IMR-90 (cell line): ENCODE measurements at regions not wholly inside any gene's neighbourhood (a gene's known extent, or its start where the extent isn't known, plus 50 kb on each side); places are given as distances from the start of the nearest gene placed in this dataset.

ENCODE experiments used
- ATAC-seq: fragments of 200-7000 bp; cut with Tn5 transposase; 2 replicates; pipeline ENCODE4 v1.9.1; 2020; ENCODE audit warnings: low read depth, mild to moderate bottlenecking, moderate library complexity
- BruUV-seq: library from RNA; stranded (reverse); fragments of 400-500 nt; replicated peaks from 2 replicates; lab custom pipeline; 2021; lab: Mats Ljungman, UMichigan
- CTCF ChIA-PET: fragments of 300-600 bp; formaldehyde crosslinking; extraction: SDS; loops from one replicate; lab custom pipeline; 2021; ENCODE audit warnings: antibody characterized with exemption; lab: Yijun Ruan, JAX
- POLR2A ChIA-PET: fragments of 300-600 bp; sonication (Branson Sonifier 250); formaldehyde crosslinking; loops from one replicate; lab custom pipeline; 2022; ENCODE audit warnings: antibody characterized with exemption; ENCODE audit not compliant: unreplicated experiment; lab: Charles Lee
- DNase-seq: peaks from one replicate; pipeline ENCODE4 v3.0.0; 2013
- H2AFZ ChIP-seq: replicated peaks from 2 replicates; pipeline ENCODE3; 2013; ENCODE audit warnings: low read length, mild to moderate bottlenecking; ENCODE audit not compliant: poor library complexity
- H2AK5ac ChIP-seq: 2 replicates; pipeline ENCODE4 v1.6.1; 2013; ENCODE audit warnings: low read depth, low read length, inconsistent platforms
- H2AK9ac ChIP-seq: replicated peaks from 2 replicates; pipeline ENCODE3; 2013; ENCODE audit warnings: mild to moderate bottlenecking, low read depth, low read length, moderate library complexity; ENCODE audit not compliant: poor library complexity
- H2BK120ac ChIP-seq: 2 replicates; pipeline ENCODE4 v1.6.1; 2013; ENCODE audit warnings: low read depth, low read length, inconsistent platforms
- H2BK15ac ChIP-seq: 3 replicates; pipeline ENCODE4 v1.6.1; 2013; ENCODE audit warnings: low read depth, low read length, inconsistent platforms
- H2BK20ac ChIP-seq: 2 replicates; pipeline ENCODE4 v1.6.1; 2013; ENCODE audit warnings: low read depth, mild to moderate bottlenecking, inconsistent platforms, low read length, moderate library complexity
- H2BK5ac ChIP-seq: 2 replicates; pipeline ENCODE4 v1.6.1; 2013; ENCODE audit warnings: mild to moderate bottlenecking, low read depth, low read length, inconsistent platforms; ENCODE audit not compliant: poor library complexity, severe bottlenecking
- H3K14ac ChIP-seq: replicated peaks from 2 replicates; pipeline ENCODE4 v1.6.1; 2013; ENCODE audit warnings: low read depth, low read length, inconsistent platforms
- H3K18ac ChIP-seq: 2 replicates; pipeline ENCODE4 v1.6.1; 2013; ENCODE audit warnings: low read depth, low read length, control low read depth
- H3K23ac ChIP-seq: 2 replicates; pipeline ENCODE4 v1.6.1; 2013; ENCODE audit warnings: low read depth, low read length, inconsistent platforms
- H3K27ac ChIP-seq: 2 replicates; pipeline ENCODE4 v1.5.1; 2013; ENCODE audit warnings: mild to moderate bottlenecking, control low read depth, low read length; ENCODE audit not compliant: insufficient read depth
- H3K27me3 ChIP-seq: 2 replicates; pipeline ENCODE4 v1.6.1; 2013; ENCODE audit warnings: low read length; ENCODE audit not compliant: control insufficient read depth, insufficient read depth
- H3K36me3 ChIP-seq: 2 replicates; pipeline ENCODE4 v1.6.1; 2013; ENCODE audit warnings: low read length, mixed read lengths; ENCODE audit not compliant: control insufficient read depth, insufficient read depth
- H3K4ac ChIP-seq: 2 replicates; pipeline ENCODE4 v1.6.1; 2013; ENCODE audit warnings: low read depth, low read length, inconsistent platforms
- H3K4me1 ChIP-seq: 2 replicates; pipeline ENCODE4 v1.6.1; 2013; ENCODE audit warnings: low read length, mixed read lengths; ENCODE audit not compliant: control insufficient read depth, insufficient read depth
- H3K4me2 ChIP-seq: 2 replicates; pipeline ENCODE4 v1.6.1; 2013; ENCODE audit warnings: low read depth, mild to moderate bottlenecking, control low read depth, low read length, moderate library complexity
- H3K4me3 ChIP-seq: 2 replicates; pipeline ENCODE4 v1.5.1; 2013; ENCODE audit warnings: low read depth, mild to moderate bottlenecking, control low read depth, low read length, moderate library complexity; ENCODE audit not compliant: insufficient read depth
- H3K56ac ChIP-seq: 2 replicates; pipeline ENCODE4 v1.6.1; 2013; ENCODE audit warnings: low read length, inconsistent platforms; ENCODE audit not compliant: insufficient read depth; ENCODE audit errors: extremely low read depth
- H3K79me1 ChIP-seq, 2 experiments: 2 replicates each; pipeline ENCODE4 v1.6.1; 2013; ENCODE audit warnings: low read length in 2 of 2, inconsistent platforms in 1 of 2, low read depth in 1 of 2
- H3K9ac ChIP-seq: 2 replicates; pipeline ENCODE4 v1.6.1; 2013; ENCODE audit warnings: low read depth, low read length, control low read depth
- H3K9me1 ChIP-seq: 2 replicates; pipeline ENCODE4 v1.6.1; 2013; ENCODE audit warnings: low read length, inconsistent platforms; ENCODE audit not compliant: insufficient read depth
- H3K9me3 ChIP-seq: 2 replicates; pipeline ENCODE4 v1.6.1; 2013; ENCODE audit warnings: low read length; ENCODE audit not compliant: control insufficient read depth, insufficient read depth
- H4K20me1 ChIP-seq: 2 replicates; pipeline ENCODE4 v1.6.1; 2013; ENCODE audit warnings: low read length, inconsistent platforms; ENCODE audit not compliant: insufficient read depth
- H4K5ac ChIP-seq: 2 replicates; pipeline ENCODE4 v1.6.1; 2013; ENCODE audit warnings: mild to moderate bottlenecking, low read depth, low read length, control low read depth
- H4K8ac ChIP-seq, 2 experiments: 2 replicates each; pipeline ENCODE4 v1.6.1; 2013; ENCODE audit warnings: low read depth in 2 of 2, low read length in 2 of 2, control low read depth in 1 of 2, inconsistent platforms in 1 of 2
- H4K91ac ChIP-seq: 2 replicates; pipeline ENCODE4 v1.6.1; 2013; ENCODE audit warnings: low read depth, low read length, inconsistent platforms; ENCODE audit not compliant: insufficient read depth
- BHLHE40 ChIP-seq: fragments of 150-350 bp; IDR thresholded peaks from 2 replicates; pipeline ENCODE4 v1.6.1; 2016; ENCODE audit warnings: mild to moderate bottlenecking, low read depth, low read length
- CEBPB ChIP-seq: IDR thresholded peaks from 2 replicates; pipeline ENCODE4 v1.6.1; 2012; ENCODE audit warnings: low read depth, low read length, improper control_type of control experiment
- FOS ChIP-seq: fragments of 150-350 bp; IDR thresholded peaks from 2 replicates; pipeline ENCODE4 v1.6.1; 2016; ENCODE audit warnings: low read depth, low read length
- MAFK ChIP-seq: IDR thresholded peaks from 2 replicates; pipeline ENCODE4 v1.6.1; 2012; ENCODE audit warnings: low read depth, low read length, improper control_type of control experiment
- MAZ ChIP-seq: IDR thresholded peaks from 2 replicates; pipeline ENCODE4 v1.6.1; 2012; ENCODE audit warnings: low read depth, mild to moderate bottlenecking, low read length, improper control_type of control experiment, moderate library complexity, borderline replicate concordance
- RAD21 ChIP-seq: IDR thresholded peaks from 2 replicates; pipeline ENCODE4 v1.6.1; 2012; ENCODE audit warnings: low read length, improper control_type of control experiment
- RFX5 ChIP-seq: IDR thresholded peaks from 2 replicates; pipeline ENCODE4 v1.8.0; 2012; ENCODE audit warnings: low read depth, mild to moderate bottlenecking, low read length, moderate library complexity
- SMC3 ChIP-seq: fragments of 150-350 bp; IDR thresholded peaks from 2 replicates; pipeline ENCODE4 v1.6.1; 2016; ENCODE audit warnings: low read depth, mild to moderate bottlenecking, antibody characterized with exemption, low read length, moderate library complexity
- WGBS, 2 experiments: methylation state at CpG; one replicate each; pipeline versions ENCODE4 v1.1.5 to v1.1.7; 2013; ENCODE audit warnings: missing lambda C conversion rate in 2 of 2; ENCODE audit not compliant: insufficient read length in 1 of 2; ENCODE audit errors: extremely low coverage in 2 of 2; 5-methylcytosine and 5-hydroxymethylcytosine counted together
- dilution Hi-C: fragments of 300-500 bp; cut with HindIII; formaldehyde crosslinking; loops from one replicate; pipeline ENCODE4 v1.14.3; 2018; ENCODE audit warnings: low sequenced_read_pairs; ENCODE audit not compliant: unreplicated experiment
- in situ Hi-C: fragments of 300-500 bp; cut with MboI; formaldehyde crosslinking; loops from 3 replicates; pipeline ENCODE4 v1.14.3; 2019; ENCODE audit warnings: low sequenced_read_pairs, inconsistent platforms, mixed read lengths
- intact Hi-C: fragments of 100-400 bp; cut with micrococcal nuclease; formaldehyde crosslinking; loops from 2 replicates; pipeline ENCODE4 v1.10.0; 2022
- TF ChIP-seq, protein P1 (sequence below): conservative IDR thresholded peaks from 2 replicates; pipeline ENCODE4 v1.5.1; 2012; ENCODE audit warnings: mild to moderate bottlenecking, low read depth, low read length, improper control_type of control experiment
- TF ChIP-seq, protein P2 (sequence below): fragments of 150-350 bp; IDR thresholded peaks from 2 replicates; pipeline ENCODE4 v1.6.1; 2016; ENCODE audit warnings: low read depth, mild to moderate bottlenecking, low read length, moderate library complexity, borderline replicate concordance

DNA sequence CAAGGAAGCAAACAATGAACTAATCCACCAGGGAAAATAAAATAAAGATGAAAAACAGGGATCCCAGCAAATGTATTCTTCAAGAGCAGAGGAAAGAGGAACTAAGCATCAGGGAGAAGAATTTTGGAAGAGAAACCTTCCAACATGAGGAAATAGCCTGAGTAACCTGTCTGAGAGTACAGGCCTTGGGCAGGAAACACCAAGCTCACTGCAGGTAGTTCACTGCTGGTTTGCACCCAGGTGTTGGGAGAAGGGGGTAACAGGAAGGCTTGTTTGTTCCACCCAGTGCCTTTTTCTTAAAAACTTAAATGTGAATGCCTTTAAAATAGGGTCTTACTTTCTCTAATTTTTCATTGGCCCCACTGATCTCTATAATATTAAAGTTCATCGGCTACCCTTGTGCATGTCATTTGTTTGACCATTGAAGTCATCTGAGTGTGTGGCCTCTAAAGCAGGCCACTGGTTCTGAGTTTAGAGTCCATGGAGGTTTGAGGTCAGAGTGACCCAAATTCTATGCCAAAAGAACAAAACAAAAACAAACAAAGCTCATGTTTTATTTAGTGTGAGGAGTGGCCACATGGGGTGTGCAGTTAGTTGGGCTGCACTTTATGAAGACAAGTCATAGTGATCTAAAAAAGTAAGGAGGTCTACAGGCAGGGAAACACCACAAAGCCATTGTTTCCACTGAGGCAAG lies 62.9 kb upstream of the COX10 start:
- dilution Hi-C loops (no loop called here), in situ Hi-C loops (no loop called here), intact Hi-C loops (no loop called here)
- H3K27me3 ChIP-seq, result no peaks in the 10 kb centered on the region
- WGBS, 2 experiments, result no CpG with 5 or more reads among the region's 1 CpG
- TF ChIP-seq MAZ (no peak), CEBPB (no peak), RFX5 (no peak), BHLHE40 (no peak), RAD21 (no peak), SMC3 (no peak), FOS (no peak), MAFK (no peak)
- TF ChIP-seq, protein P1, sequence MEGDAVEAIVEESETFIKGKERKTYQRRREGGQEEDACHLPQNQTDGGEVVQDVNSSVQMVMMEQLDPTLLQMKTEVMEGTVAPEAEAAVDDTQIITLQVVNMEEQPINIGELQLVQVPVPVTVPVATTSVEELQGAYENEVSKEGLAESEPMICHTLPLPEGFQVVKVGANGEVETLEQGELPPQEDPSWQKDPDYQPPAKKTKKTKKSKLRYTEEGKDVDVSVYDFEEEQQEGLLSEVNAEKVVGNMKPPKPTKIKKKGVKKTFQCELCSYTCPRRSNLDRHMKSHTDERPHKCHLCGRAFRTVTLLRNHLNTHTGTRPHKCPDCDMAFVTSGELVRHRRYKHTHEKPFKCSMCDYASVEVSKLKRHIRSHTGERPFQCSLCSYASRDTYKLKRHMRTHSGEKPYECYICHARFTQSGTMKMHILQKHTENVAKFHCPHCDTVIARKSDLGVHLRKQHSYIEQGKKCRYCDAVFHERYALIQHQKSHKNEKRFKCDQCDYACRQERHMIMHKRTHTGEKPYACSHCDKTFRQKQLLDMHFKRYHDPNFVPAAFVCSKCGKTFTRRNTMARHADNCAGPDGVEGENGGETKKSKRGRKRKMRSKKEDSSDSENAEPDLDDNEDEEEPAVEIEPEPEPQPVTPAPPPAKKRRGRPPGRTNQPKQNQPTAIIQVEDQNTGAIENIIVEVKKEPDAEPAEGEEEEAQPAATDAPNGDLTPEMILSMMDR, result no peak
- TF ChIP-seq, protein P2, sequence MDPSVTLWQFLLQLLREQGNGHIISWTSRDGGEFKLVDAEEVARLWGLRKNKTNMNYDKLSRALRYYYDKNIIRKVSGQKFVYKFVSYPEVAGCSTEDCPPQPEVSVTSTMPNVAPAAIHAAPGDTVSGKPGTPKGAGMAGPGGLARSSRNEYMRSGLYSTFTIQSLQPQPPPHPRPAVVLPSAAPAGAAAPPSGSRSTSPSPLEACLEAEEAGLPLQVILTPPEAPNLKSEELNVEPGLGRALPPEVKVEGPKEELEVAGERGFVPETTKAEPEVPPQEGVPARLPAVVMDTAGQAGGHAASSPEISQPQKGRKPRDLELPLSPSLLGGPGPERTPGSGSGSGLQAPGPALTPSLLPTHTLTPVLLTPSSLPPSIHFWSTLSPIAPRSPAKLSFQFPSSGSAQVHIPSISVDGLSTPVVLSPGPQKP, result no peak
- no peaks in the 10 kb centered on the region for H4K20me1 ChIP-seq
- H3K9ac ChIP-seq, result no peak overlapping the region
- no peak overlapping the region for H3K4me2 ChIP-seq
- no peak overlapping the region for H2BK5ac ChIP-seq
- no peak overlapping the region for H2BK15ac ChIP-seq
- H2BK120ac ChIP-seq, result no peak overlapping the region
- no peak overlapping the region for H4K8ac ChIP-seq
- no peak overlapping the region for H4K5ac ChIP-seq
- H2AK9ac ChIP-seq, result no peak overlapping the region
- peaks cover 2% of the 10 kb centered on the region; the same call in 1 of the 2 replicates for H3K9me1 ChIP-seq
- no peak for DNase-seq
- H3K4me1 ChIP-seq, result no peaks in the 10 kb centered on the region
- no peak overlapping the region for H3K18ac ChIP-seq
- H3K27ac ChIP-seq, result no peak overlapping the region
- ChIA-PET POLR2A (no interaction called here), CTCF (no interaction called here)
- no TSS peak for BruUV-seq
- H3K56ac ChIP-seq, result no peak overlapping the region
- no peak for ATAC-seq
- H2AFZ ChIP-seq, result no peak overlapping the region
- no peak overlapping the region for H3K4me3 ChIP-seq
- H3K23ac ChIP-seq, result no peak overlapping the region
- H2AK5ac ChIP-seq, result no peak overlapping the region
- no peak overlapping the region for H2BK20ac ChIP-seq
- no peak overlapping the region for H3K4ac ChIP-seq
- peaks cover 4% of the 10 kb centered on the region; the same call in 1 of the 2 replicates for H3K9me3 ChIP-seq
- H4K91ac ChIP-seq, result no peak overlapping the region
- no peaks in the 10 kb centered on the region for H3K79me1 ChIP-seq
- no peaks in the 10 kb centered on the region for H3K36me3 ChIP-seq
- no peak overlapping the region for H3K14ac ChIP-seq
